22Rv1 (cell line): ENCODE measurements at regions not wholly inside any gene's neighbourhood (a gene's known extent, or its start where the extent isn't known, plus 50 kb on each side); places are given as distances from the start of the nearest gene placed in this dataset.

Source experiments
- CTCF ChIP-seq: fragments of 450-650 bp; IDR thresholded peaks from 2 replicates; pipeline ENCODE4 v1.5.1; 2017; ENCODE audit warnings: mild to moderate bottlenecking
- ZFX ChIP-seq: fragments of 450-650 bp; IDR thresholded peaks from 2 replicates; pipeline ENCODE4 v1.6.1; 2017; ENCODE audit warnings: antibody characterized with exemption, borderline replicate concordance

- TF ChIP-seq CTCF (no peak), ZFX (no peak)
Measured at GRCh38 chr1:38785285-38786039, 74.1 kb downstream of the RRAGC start.
